ENCODE measurements at regions not wholly inside any gene's neighbourhood (a gene's known extent, or its start where the extent isn't known, plus 50 kb on each side); places are given as distances from the start of the nearest gene placed in this dataset.

GRCh38 chr13:80548915-80549314 lies 208.0 kb upstream of the SPRY2 start:
- H3K27ac ChIP-seq = no peak overlapping the region
- TF ChIP-seq ZFX (IDR thresholded peaks at IDR 0.05) (no peak), CTCF (conservative IDR thresholded peaks at IDR 0.05) (no peak)

- TF ChIP-seq ZFX (IDR thresholded peaks at IDR 0.05) = no peak
- TF ChIP-seq CTCF (conservative IDR thresholded peaks at IDR 0.05) = no peak
- no peak overlapping the region for H3K27ac ChIP-seq
Measured at GRCh38 chr13:80547885-80548825, 207.2 kb upstream of the SPRY2 start.

- H3K27ac ChIP-seq = no peak overlapping the region
- TF ChIP-seq ZFX (IDR thresholded peaks at IDR 0.05) (no peak), CTCF (conservative IDR thresholded peaks at IDR 0.05) (no peak)
Measured at GRCh38 chr13:80547341-80547740, 206.4 kb upstream of the SPRY2 start.

GRCh38 chr13:80533175-80533574 lies 192.2 kb upstream of the SPRY2 start:
- H3K27ac ChIP-seq = no peak overlapping the region
- TF ChIP-seq CTCF (conservative IDR thresholded peaks at IDR 0.05) (no peak), ZFX (IDR thresholded peaks at IDR 0.05) (no peak)

GRCh38 chr13:80530902-80531301 lies 190.0 kb upstream of the SPRY2 start:
- no peak overlapping the region for H3K27ac ChIP-seq
- no peak for TF ChIP-seq CTCF (conservative IDR thresholded peaks at IDR 0.05)
- no peak for TF ChIP-seq ZFX (IDR thresholded peaks at IDR 0.05)

GRCh38 chr13:80530191-80530590 lies 189.3 kb upstream of the SPRY2 start:
- H3K27ac ChIP-seq = no peak overlapping the region
- no peak for TF ChIP-seq CTCF (conservative IDR thresholded peaks at IDR 0.05)

- no peak overlapping the region for H3K27ac ChIP-seq
- TF ChIP-seq ZFX (IDR thresholded peaks at IDR 0.05) = no peak
- no peak for TF ChIP-seq CTCF (conservative IDR thresholded peaks at IDR 0.05)
Measured at GRCh38 chr13:80529734-80530133, 188.8 kb upstream of the SPRY2 start.
